Vagina (tissue), 2 donors: ENCODE measurements at regions not wholly inside any gene's neighbourhood (a gene's known extent, or its start where the extent isn't known, plus 50 kb on each side); places are given as distances from the start of the nearest gene placed in this dataset.

Experiments used
- POLR2A ChIP-seq, 2 donors: fragments of 450-650 bp; IDR thresholded peaks; one replicate each; pipeline ENCODE4 v1.6.1; 2017; ENCODE audit warnings: antibody characterized with exemption in 2 of 2, mild to moderate bottlenecking in 2 of 2, moderate library complexity in 2 of 2
- POLR2AphosphoS5 ChIP-seq, 2 donors: sonication (generic); formaldehyde crosslinking; IDR thresholded peaks; one replicate each; pipeline ENCODE4 v1.9.0; 2017; ENCODE audit warnings: antibody characterized with exemption in 2 of 2, mild to moderate bottlenecking in 2 of 2, low read depth in 1 of 2; ENCODE audit not compliant: insufficient read depth in 1 of 2
- TF ChIP-seq, protein P1 (sequence below), 3 experiments: fragments of 450-650 bp in 2 of 3; fragments of 200-600 bp in 1 of 3; sonication (generic) in 1 of 3; IDR thresholded peaks; one replicate each; pipeline ENCODE4 v1.5.1; 2017 to 2019; ENCODE audit warnings: antibody characterized with exemption in 3 of 3, mild to moderate bottlenecking in 2 of 3, moderate library complexity in 2 of 3

DNA sequence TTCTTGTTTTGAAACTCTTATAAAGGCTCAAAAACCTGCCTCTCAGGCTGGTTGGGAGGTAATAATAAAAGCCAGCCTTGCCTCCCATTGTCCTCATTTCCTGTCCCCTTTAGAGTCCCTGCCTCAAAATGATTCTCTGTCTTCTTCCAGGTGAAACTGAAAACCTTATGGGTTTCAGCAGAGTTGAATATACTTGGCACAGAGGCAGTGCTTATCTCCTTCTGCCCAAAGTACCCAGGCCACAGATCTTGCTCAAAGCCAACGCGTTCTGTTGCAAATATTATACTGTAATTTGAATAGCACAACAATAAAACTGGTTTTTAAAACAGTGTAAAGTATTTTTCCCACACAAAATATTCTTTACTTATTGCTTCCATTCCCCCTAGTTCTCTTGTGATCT, 183.1 kb upstream of the GIMD1 start:
- TF ChIP-seq POLR2A (IDR thresholded peaks at IDR 0.05) (no peak), POLR2AphosphoS5 (IDR thresholded peaks at IDR 0.05; ENCODE audit: insufficient read depth in 1 of 2, low read depth in 1 of 2) (no peak)
- TF ChIP-seq, protein P1, sequence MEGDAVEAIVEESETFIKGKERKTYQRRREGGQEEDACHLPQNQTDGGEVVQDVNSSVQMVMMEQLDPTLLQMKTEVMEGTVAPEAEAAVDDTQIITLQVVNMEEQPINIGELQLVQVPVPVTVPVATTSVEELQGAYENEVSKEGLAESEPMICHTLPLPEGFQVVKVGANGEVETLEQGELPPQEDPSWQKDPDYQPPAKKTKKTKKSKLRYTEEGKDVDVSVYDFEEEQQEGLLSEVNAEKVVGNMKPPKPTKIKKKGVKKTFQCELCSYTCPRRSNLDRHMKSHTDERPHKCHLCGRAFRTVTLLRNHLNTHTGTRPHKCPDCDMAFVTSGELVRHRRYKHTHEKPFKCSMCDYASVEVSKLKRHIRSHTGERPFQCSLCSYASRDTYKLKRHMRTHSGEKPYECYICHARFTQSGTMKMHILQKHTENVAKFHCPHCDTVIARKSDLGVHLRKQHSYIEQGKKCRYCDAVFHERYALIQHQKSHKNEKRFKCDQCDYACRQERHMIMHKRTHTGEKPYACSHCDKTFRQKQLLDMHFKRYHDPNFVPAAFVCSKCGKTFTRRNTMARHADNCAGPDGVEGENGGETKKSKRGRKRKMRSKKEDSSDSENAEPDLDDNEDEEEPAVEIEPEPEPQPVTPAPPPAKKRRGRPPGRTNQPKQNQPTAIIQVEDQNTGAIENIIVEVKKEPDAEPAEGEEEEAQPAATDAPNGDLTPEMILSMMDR (IDR thresholded peaks at IDR 0.05): no peak
